SJSA1 (cell line): ENCODE measurements at regions not wholly inside any gene's neighbourhood (a gene's known extent, or its start where the extent isn't known, plus 50 kb on each side); places are given as distances from the start of the nearest gene placed in this dataset.
"Not testable (repeated sequence)": the region's sequence is repeated elsewhere in the genome, so short reads cannot be mapped to it uniquely, and the experiment has no call there.

ENCODE experiments used
- DNase-seq, 2 experiments: peaks; one replicate each; pipeline ENCODE4 v3.0.0-alpha.2; 2015 to 2020; ENCODE audit warnings: low spot score in 2 of 2, low read depth in 1 of 2
- H3K27ac ChIP-seq: fragments of 250-450 bp; sonication (Bioruptor Pico); 2 replicates; pipeline ENCODE4 v1.5.1; 2020; ENCODE audit warnings: mild to moderate bottlenecking, moderate library complexity
- H3K27me3 ChIP-seq: fragments of 250-450 bp; sonication (Bioruptor Pico); replicated peaks from 2 replicates; pipeline ENCODE4 v1.5.1; 2020; ENCODE audit warnings: mild to moderate bottlenecking, moderate library complexity
- H3K36me3 ChIP-seq: fragments of 250-450 bp; sonication (Bioruptor Pico); 2 replicates; pipeline ENCODE4 v1.5.1; 2020; ENCODE audit warnings: mild to moderate bottlenecking
- H3K4me1 ChIP-seq: fragments of 250-450 bp; sonication (Bioruptor Pico); replicated peaks from 2 replicates; pipeline ENCODE4 v1.6.1; 2021; ENCODE audit warnings: mild to moderate bottlenecking
- H3K4me3 ChIP-seq: fragments of 250-450 bp; sonication (Bioruptor Pico); 2 replicates; pipeline ENCODE4 v1.5.1; 2020; ENCODE audit warnings: mild to moderate bottlenecking
- H3K9me3 ChIP-seq: fragments of 250-450 bp; sonication (Bioruptor Pico); replicated peaks from 2 replicates; pipeline ENCODE4 v1.5.1; 2020; ENCODE audit warnings: mild to moderate bottlenecking

- not testable (repeated sequence) for H3K4me3 ChIP-seq, H3K4me1 ChIP-seq, H3K27ac ChIP-seq, DNase-seq, H3K36me3 ChIP-seq, H3K9me3 ChIP-seq, H3K27me3 ChIP-seq
Observed at GRCh38 chr10:45056806-45057205, 56.1 kb downstream of the ZNF22 start.

- H3K4me3 ChIP-seq: no peak overlapping the region
- H3K4me1 ChIP-seq: no peaks in the 10 kb centered on the region
- H3K27me3 ChIP-seq: no peaks in the 10 kb centered on the region
- DNase-seq: no peak
- no peaks in the 10 kb centered on the region for H3K9me3 ChIP-seq
- no peak overlapping the region for H3K27ac ChIP-seq
- no peaks in the 10 kb centered on the region for H3K36me3 ChIP-seq
Observed at GRCh38 chr10:45058580-45058979, 57.9 kb downstream of the ZNF22 start.

- Histone ChIP-seq H3K36me3 (no peaks in the 10 kb centered on the region), H3K4me1 (no peaks in the 10 kb centered on the region)
Observed at GRCh38 chr10:45058992-45059561, 58.4 kb downstream of the ZNF22 start.

DNA sequence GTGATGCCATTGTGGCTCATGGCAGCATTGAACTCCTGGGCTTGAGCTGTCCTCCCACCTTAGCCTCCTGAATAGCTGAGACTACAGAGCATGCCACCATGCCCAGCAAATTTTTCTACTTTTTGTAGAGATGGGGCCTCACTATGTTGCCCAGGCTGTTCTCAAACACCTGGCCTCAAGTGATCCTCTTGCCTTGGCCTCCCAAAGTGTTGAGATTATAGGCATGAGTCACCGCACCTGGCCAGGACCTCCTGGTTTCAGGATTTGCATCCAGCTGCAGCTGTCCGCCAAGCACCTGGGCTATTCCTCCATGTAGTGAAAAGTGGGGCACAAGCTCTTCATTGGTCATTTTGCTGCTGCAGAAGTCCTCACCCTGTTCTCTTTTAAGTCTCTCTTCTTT, 58.9 kb downstream of the ZNF22 start:
- no peaks in the 10 kb centered on the region for H3K4me1 ChIP-seq
- no peak for DNase-seq
- H3K36me3 ChIP-seq: no peaks in the 10 kb centered on the region
- no peaks in the 10 kb centered on the region for H3K9me3 ChIP-seq
- no peak overlapping the region for H3K27ac ChIP-seq
- no peaks in the 10 kb centered on the region for H3K27me3 ChIP-seq
- H3K4me3 ChIP-seq: no peak overlapping the region

More at GRCh38 chr10:45058992-45059561, 58.4 kb downstream of the ZNF22 start:
- H3K4me3 ChIP-seq: no peak overlapping the region
- H3K27ac ChIP-seq: no peak overlapping the region
- no peaks in the 10 kb centered on the region for H3K9me3 ChIP-seq
- DNase-seq: no peak
- no peaks in the 10 kb centered on the region for H3K27me3 ChIP-seq

- no peak overlapping the region for H3K27ac ChIP-seq
- no peak for DNase-seq
- H3K4me3 ChIP-seq: no peak overlapping the region
- H3K27me3 ChIP-seq: no peaks in the 10 kb centered on the region
- no peaks in the 10 kb centered on the region for H3K9me3 ChIP-seq
- no peaks in the 10 kb centered on the region for H3K36me3 ChIP-seq
- no peaks in the 10 kb centered on the region for H3K4me1 ChIP-seq
Observed at GRCh38 chr10:45061982-45062381, 61.3 kb downstream of the ZNF22 start.

GRCh38 chr10:45063591-45064231, 63.0 kb downstream of the ZNF22 start:
- no peak for DNase-seq
- H3K27ac ChIP-seq: no peak overlapping the region
- H3K27me3 ChIP-seq: no peaks in the 10 kb centered on the region
- no peaks in the 10 kb centered on the region for H3K9me3 ChIP-seq
- H3K4me3 ChIP-seq: no peak overlapping the region
- no peaks in the 10 kb centered on the region for H3K4me1 ChIP-seq
- H3K36me3 ChIP-seq: no peaks in the 10 kb centered on the region

DNA sequence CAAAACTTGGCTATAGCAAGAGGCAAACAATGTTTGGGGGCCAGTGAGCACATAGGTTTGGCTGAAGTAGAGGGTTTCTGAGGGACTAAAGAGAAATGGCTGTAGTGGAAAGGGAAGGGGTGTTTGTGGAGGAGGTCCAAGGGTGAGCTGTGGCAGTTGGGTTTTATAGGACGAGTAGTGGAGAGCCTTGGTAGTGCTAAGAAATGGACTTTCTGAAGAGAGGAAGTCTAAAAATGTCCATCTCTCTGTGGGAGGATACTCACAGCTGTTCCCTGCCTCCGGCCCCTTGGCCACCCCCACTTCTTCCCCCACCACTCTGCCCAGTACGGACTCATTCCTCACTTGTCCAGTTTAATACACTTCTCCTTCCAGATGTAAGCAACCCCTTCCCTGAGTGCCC, 64.3 kb downstream of the ZNF22 start:
- Histone ChIP-seq H3K36me3 (no peaks in the 10 kb centered on the region), H3K4me1 (no peaks in the 10 kb centered on the region), H3K27me3 (no peaks in the 10 kb centered on the region), H3K9me3 (no peaks in the 10 kb centered on the region), H3K4me3 (no peak overlapping the region), H3K27ac (no peak overlapping the region)
- DNase-seq: no peak

DNA sequence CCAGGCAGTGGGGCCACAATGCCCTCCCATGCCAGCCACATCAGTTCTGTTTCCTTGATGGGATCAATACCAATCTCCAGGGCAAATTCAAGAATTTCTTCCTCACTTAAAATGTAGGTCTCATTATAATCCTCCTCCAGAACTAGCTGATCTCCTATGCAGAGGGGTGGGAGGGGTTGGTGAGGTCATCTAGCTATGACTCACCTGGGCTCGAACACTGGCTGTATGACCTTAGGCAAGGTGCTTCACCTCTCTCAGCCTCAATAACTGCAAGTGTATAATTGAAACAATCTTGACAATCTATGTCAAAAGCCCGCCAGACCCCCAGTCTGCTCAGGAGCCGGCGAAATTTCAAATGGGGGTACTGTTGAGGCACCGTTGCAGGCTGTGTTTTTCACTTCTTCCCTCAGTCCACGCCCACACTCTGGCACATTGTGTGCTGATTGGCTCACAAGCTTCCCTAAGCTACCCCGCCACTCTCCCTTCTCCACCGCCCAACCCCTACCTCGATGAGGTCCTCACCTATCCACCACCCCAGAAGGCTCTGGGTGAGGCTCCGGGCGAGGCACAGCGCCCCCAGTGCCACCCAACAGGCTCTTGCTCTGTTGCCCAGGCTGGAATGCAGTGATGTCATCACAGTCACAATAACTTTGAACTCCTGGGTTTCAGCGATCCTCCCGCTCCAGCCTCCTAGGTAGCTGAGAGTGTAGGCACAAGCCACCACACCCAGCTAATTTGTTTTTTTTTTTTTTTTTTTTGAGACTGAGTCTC, 70.5 kb downstream of the ZNF22 start:
- no peaks in the 10 kb centered on the region for H3K9me3 ChIP-seq
- no peaks in the 10 kb centered on the region for H3K27me3 ChIP-seq
- no peaks in the 10 kb centered on the region for H3K36me3 ChIP-seq
- H3K4me1 ChIP-seq: no peaks in the 10 kb centered on the region
- H3K27ac ChIP-seq: no peak overlapping the region
- DNase-seq: no peak
- H3K4me3 ChIP-seq: no peak overlapping the region

DNA sequence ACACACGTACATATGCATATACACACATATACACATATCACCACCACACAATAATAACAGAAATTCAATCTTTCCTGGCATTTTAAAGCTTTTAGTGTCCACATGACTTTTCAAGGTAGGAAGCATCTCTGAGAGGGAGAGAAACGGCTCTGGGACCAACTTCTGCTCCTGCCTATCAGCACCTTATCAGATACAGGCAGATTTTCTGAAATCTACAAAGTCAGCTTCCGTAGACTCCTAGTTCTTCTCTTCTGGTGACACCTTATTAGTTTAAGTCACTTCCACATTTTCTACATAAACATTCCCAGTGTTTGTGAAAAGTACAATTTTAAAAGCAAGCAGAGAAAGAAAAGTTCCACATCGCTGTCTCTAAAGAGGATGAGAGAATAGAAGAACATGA, 74.5 kb downstream of the ZNF22 start:
- no peak for DNase-seq
- H3K9me3 ChIP-seq: no peaks in the 10 kb centered on the region
- H3K4me3 ChIP-seq: no peak overlapping the region
- H3K36me3 ChIP-seq: no peaks in the 10 kb centered on the region
- H3K27me3 ChIP-seq: no peaks in the 10 kb centered on the region
- H3K27ac ChIP-seq: no peak overlapping the region
- no peaks in the 10 kb centered on the region for H3K4me1 ChIP-seq

DNA sequence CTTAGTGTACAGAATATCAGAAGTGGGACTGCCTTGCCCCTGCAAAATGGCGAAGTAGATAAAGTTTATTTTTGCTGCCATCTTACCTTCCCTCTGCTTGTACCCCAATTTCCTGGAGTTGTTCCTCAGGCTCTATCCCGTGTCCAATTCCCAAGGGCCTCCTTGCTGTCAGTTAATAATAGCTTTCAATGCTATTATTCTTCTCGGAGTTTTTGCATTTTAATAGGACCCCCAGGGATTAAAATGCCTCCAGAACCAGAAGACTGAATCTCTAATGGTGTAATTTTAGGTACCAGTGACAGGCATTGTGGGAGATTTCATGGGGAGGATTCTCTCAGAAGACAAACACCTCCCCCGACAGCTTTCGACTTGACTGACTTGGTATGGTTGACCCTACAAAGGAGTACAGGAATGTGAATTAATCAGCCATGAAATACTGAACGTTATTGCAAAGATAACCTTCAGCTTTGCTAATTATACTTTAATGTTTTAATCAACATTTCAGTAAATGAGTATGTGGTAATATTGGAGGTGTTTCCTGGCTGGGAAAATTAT, 75.2 kb downstream of the ZNF22 start:
- no peaks in the 10 kb centered on the region for H3K27me3 ChIP-seq
- no peak overlapping the region for H3K27ac ChIP-seq
- H3K9me3 ChIP-seq: no peaks in the 10 kb centered on the region

DNA sequence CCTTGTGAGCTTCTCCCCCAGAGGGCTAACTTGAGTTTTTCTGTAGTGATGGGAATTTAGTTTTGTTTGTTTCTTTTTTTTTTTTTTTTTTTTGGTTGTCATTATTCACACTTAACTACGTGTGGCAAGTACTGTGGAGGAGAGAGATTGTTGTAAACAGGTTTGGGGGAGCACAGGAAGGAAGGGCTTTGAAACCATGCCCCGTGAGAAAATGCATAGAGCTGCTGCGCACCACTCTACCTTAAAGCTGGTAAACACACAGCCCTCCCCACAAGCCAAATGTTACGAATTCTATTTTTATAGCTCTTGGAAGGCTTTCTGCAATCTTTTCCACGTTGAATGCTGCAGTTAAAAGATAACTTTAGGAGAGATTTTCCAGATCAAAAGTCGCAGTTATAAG, 76.2 kb downstream of the ZNF22 start:
- Histone ChIP-seq H3K36me3 (no peaks in the 10 kb centered on the region), H3K4me1 (no peaks in the 10 kb centered on the region), H3K4me3 (no peak overlapping the region), H3K9me3 (no peaks in the 10 kb centered on the region), H3K27ac (no peak overlapping the region), H3K27me3 (no peaks in the 10 kb centered on the region)
- DNase-seq: no peak

More for the DNA sequence above, 75.2 kb downstream of the ZNF22 start:
- H3K4me1 ChIP-seq: no peaks in the 10 kb centered on the region
- H3K36me3 ChIP-seq: no peaks in the 10 kb centered on the region
- H3K4me3 ChIP-seq: no peak overlapping the region
- DNase-seq: no peak

DNA sequence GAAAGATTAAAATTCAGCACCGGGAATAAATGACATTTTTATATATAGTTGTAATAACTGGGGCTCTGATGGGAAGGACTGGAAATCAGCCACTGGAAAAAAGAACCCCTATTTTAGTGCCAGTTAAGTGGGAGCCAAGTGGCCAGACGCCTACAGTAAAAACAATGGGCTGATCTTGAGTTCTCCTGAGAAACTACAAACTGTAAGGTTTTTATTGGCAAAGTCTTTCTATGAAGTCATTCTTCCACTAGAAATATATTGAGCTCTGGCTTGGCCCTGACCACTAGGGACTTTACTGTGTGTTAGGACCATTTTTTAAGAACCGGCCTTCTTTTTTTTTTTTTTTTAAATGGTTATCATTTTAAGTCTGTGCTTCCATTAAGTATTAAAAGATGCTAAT, 79.6 kb downstream of the ZNF22 start:
- Histone ChIP-seq H3K36me3 (no peaks in the 10 kb centered on the region), H3K9me3 (no peaks in the 10 kb centered on the region), H3K4me3 (no peak overlapping the region), H3K27ac (no peak overlapping the region), H3K4me1 (no peaks in the 10 kb centered on the region), H3K27me3 (no peaks in the 10 kb centered on the region)
- no peak for DNase-seq

- no peak overlapping the region for H3K4me3 ChIP-seq
- no peak for DNase-seq
- no peak overlapping the region for H3K27ac ChIP-seq
- H3K27me3 ChIP-seq: no peaks in the 10 kb centered on the region
- no peaks in the 10 kb centered on the region for H3K36me3 ChIP-seq
- no peaks in the 10 kb centered on the region for H3K9me3 ChIP-seq
- no peaks in the 10 kb centered on the region for H3K4me1 ChIP-seq
Observed at GRCh38 chr10:45082176-45082575, 81.5 kb downstream of the ZNF22 start.

DNA sequence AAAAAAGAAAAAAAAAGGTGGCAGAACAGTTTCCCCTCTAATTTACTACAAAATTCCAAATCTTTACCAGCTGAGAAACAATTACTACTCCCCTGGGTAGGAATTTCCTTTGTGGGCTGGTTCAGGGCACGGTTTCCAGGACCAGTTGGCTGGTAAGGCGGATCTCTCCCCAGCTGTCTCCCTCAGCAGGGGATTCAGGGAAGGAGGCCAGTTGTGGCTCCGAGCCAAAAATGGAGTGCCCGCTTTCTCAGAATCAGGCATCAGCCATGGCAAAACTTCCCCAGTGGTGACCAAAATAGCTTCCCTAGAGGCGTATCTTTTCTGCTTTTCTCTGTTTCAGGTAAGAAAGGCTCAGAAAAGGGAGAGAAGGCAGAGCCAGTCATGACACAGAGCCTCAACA, 91.2 kb downstream of the ZNF22 start:
- H3K27ac ChIP-seq: no peak overlapping the region
- H3K9me3 ChIP-seq: no peaks in the 10 kb centered on the region
- DNase-seq: no peak
- H3K4me3 ChIP-seq: no peak overlapping the region
- H3K4me1 ChIP-seq: no peaks in the 10 kb centered on the region
- no peaks in the 10 kb centered on the region for H3K27me3 ChIP-seq
- H3K36me3 ChIP-seq: no peaks in the 10 kb centered on the region
